ENCODE measurements at regions not wholly inside any gene's neighbourhood (a gene's known extent, or its start where the extent isn't known, plus 50 kb on each side); places are given as distances from the start of the nearest gene placed in this dataset.

- TF ChIP-seq POLR2A (IDR thresholded peaks at IDR 0.05; ENCODE audit: low read depth, low read length): no peak
- TF ChIP-seq FOS (IDR thresholded peaks at IDR 0.05; ENCODE audit: borderline replicate concordance, insufficient read depth, low read length): no peak
- Histone ChIP-seq H4K20me1 (replicated peaks; ENCODE audit: control insufficient read depth, extremely low read depth, insufficient read depth, low read length) (no peaks in the 10 kb centered on the region), H3K9ac (replicated peaks; ENCODE audit: extremely low read depth, insufficient read depth, low read length) (no peak overlapping the region), H3K4me1 (ENCODE audit: control insufficient read depth, extremely low read depth, insufficient read depth, low read length) (no peaks in the 10 kb centered on the region), H3K9me1 (replicated peaks; ENCODE audit: control insufficient read depth, extremely low read depth, insufficient read depth, low read length) (no peaks in the 10 kb centered on the region), H2AFZ (ENCODE audit: low read depth, low read length) (no peak overlapping the region), H3K27me3 (ENCODE audit: control insufficient read depth in 2 of 2, insufficient read depth in 2 of 2, low read length in 2 of 2) (no peaks in the 10 kb centered on the region), H3K4me3 (replicated peaks in 1 of 3; ENCODE audit: insufficient read depth in 1 of 3, low read depth in 1 of 3, low read length in 3 of 3) (no peak overlapping the region), H3K36me3 (ENCODE audit: control insufficient read depth in 2 of 2, extremely low read depth in 1 of 2, insufficient read depth in 2 of 2, low read length in 2 of 2) (no peaks in the 10 kb centered on the region), H3K9me3 (replicated peaks; ENCODE audit: control insufficient read depth, insufficient read depth, low read length) (no peaks in the 10 kb centered on the region), H3K27ac (ENCODE audit: insufficient read depth, low read depth, low read length) (no peak overlapping the region), H3K4me2 (ENCODE audit: insufficient read depth, low read length) (no peak overlapping the region), H3K79me2 (ENCODE audit: control insufficient read depth, insufficient read depth, low read length) (no peaks in the 10 kb centered on the region)
- FAIRE-seq (no peak), DNase-seq (ENCODE audit: low read depth, low spot score) (no peak)
- ChIA-PET POLR2A (no interaction called here), CTCF (no interaction called here)
- intact Hi-C loops (cut with micrococcal nuclease): no loop called here
- no TSS peak for BruUV-seq (replicated peaks)
- dilution Hi-C loops (cut with MboI; ENCODE audit: extremely low pct_ligation_motif_present, low sequenced_read_pairs): no loop called here
Measured at GRCh38 chr14:82796086-82796485, 1262.4 kb upstream of the SEL1L start.

GRCh38 chr14:82798276-82798675 is 1264.6 kb upstream of the SEL1L start:
- no peaks in the 10 kb centered on the region for H3K27me3 ChIP-seq (ENCODE audit: control insufficient read depth in 2 of 2, insufficient read depth in 2 of 2, low read length in 2 of 2)
- DNase-seq (ENCODE audit: low read depth, low spot score): no peak
- intact Hi-C loops (cut with micrococcal nuclease): no loop called here
- H3K27ac ChIP-seq (ENCODE audit: insufficient read depth, low read depth, low read length): no peak overlapping the region
- no peaks in the 10 kb centered on the region for H3K9me3 ChIP-seq (replicated peaks; ENCODE audit: control insufficient read depth, insufficient read depth, low read length)
- H2AFZ ChIP-seq (ENCODE audit: low read depth, low read length): no peak overlapping the region
- CTCF ChIA-PET: no interaction called here
- no peak overlapping the region for H3K9ac ChIP-seq (replicated peaks; ENCODE audit: extremely low read depth, insufficient read depth, low read length)
- FAIRE-seq: no peak
- TF ChIP-seq POLR2A (IDR thresholded peaks at IDR 0.05; ENCODE audit: low read depth, low read length) (no peak), POLR2AphosphoS5 (IDR thresholded peaks at IDR 0.05; ENCODE audit: insufficient read depth, low read depth, low read length) (no peak), EZH2 (IDR thresholded peaks at IDR 0.05; ENCODE audit: borderline replicate concordance, low read depth, low read length, severe bottlenecking) (no peak), FOS (IDR thresholded peaks at IDR 0.05; ENCODE audit: borderline replicate concordance, insufficient read depth, low read length) (no peak), MAX (IDR thresholded peaks at IDR 0.05; ENCODE audit: insufficient read depth, insufficient read length) (no peak), GATA2 (IDR thresholded peaks at IDR 0.05; ENCODE audit: insufficient read depth, insufficient read length, low read depth, low read length) (no peak), CTCF (IDR thresholded peaks at IDR 0.05; ENCODE audit: extremely low read depth in 1 of 2, insufficient read depth in 1 of 2, low read depth in 1 of 2, low read length in 2 of 2) (no peak), MYC (IDR thresholded peaks at IDR 0.05; ENCODE audit: low read depth, low read length) (no peak), JUN (IDR thresholded peaks at IDR 0.05; ENCODE audit: borderline replicate concordance, insufficient read depth, insufficient read length, low read depth) (no peak)
- no peaks in the 10 kb centered on the region for H4K20me1 ChIP-seq (replicated peaks; ENCODE audit: control insufficient read depth, extremely low read depth, insufficient read depth, low read length)
- no peak overlapping the region for H3K4me3 ChIP-seq (replicated peaks in 1 of 3; ENCODE audit: insufficient read depth in 1 of 3, low read depth in 1 of 3, low read length in 3 of 3)
- no TSS peak for BruUV-seq (replicated peaks)
- no peak overlapping the region for H3K4me2 ChIP-seq (ENCODE audit: insufficient read depth, low read length)
- H3K36me3 ChIP-seq (ENCODE audit: control insufficient read depth in 2 of 2, extremely low read depth in 1 of 2, insufficient read depth in 2 of 2, low read length in 2 of 2): no peaks in the 10 kb centered on the region
- dilution Hi-C loops (cut with MboI; ENCODE audit: extremely low pct_ligation_motif_present, low sequenced_read_pairs): no loop called here
- H3K4me1 ChIP-seq (ENCODE audit: control insufficient read depth, extremely low read depth, insufficient read depth, low read length): no peaks in the 10 kb centered on the region
- POLR2A ChIA-PET: no interaction called here
- H3K9me1 ChIP-seq (replicated peaks; ENCODE audit: control insufficient read depth, extremely low read depth, insufficient read depth, low read length): no peaks in the 10 kb centered on the region
- H3K79me2 ChIP-seq (ENCODE audit: control insufficient read depth, insufficient read depth, low read length): no peaks in the 10 kb centered on the region
